RWPE2 (cell line): ENCODE measurements at regions not wholly inside any gene's neighbourhood (a gene's known extent, or its start where the extent isn't known, plus 50 kb on each side); places are given as distances from the start of the nearest gene placed in this dataset.
A peak's percentile ranks its signal among the peaks of the same experiment; 100 is the strongest.

Experiments used
- ATAC-seq: fragments of 200-7000 bp; cut with Tn5 transposase; 3 replicates; pipeline ENCODE4 v1.9.1; 2021; ENCODE audit warnings: low read depth
- DNase-seq: peaks from one replicate; pipeline ENCODE4 v3.0.0-alpha.2; 2020; ENCODE audit warnings: low spot score
- H3K27ac ChIP-seq: fragments of 450-650 bp; 2 replicates; pipeline ENCODE4 v1.5.1; 2017; ENCODE audit warnings: mild to moderate bottlenecking; ENCODE audit not compliant: poor library complexity, severe bottlenecking
- H3K27me3 ChIP-seq: fragments of 250-450 bp; sonication (Bioruptor Pico); 2 replicates; pipeline ENCODE4 v1.5.1; 2021; ENCODE audit warnings: mild to moderate bottlenecking, moderate library complexity; ENCODE audit not compliant: insufficient read depth, poor library complexity, severe bottlenecking
- H3K36me3 ChIP-seq: fragments of 250-450 bp; sonication (Bioruptor Pico); 2 replicates; pipeline ENCODE4 v1.5.1; 2020; ENCODE audit warnings: low read depth, mild to moderate bottlenecking, moderate library complexity
- H3K4me1 ChIP-seq: fragments of 250-450 bp; sonication (Bioruptor Pico); 2 replicates; pipeline ENCODE4 v1.5.1; 2021; ENCODE audit warnings: mild to moderate bottlenecking, moderate library complexity; ENCODE audit not compliant: insufficient read depth, poor library complexity, severe bottlenecking
- H3K4me3 ChIP-seq: fragments of 250-450 bp; sonication (Bioruptor Pico); 2 replicates; pipeline ENCODE4 v1.5.1; 2021; ENCODE audit warnings: mild to moderate bottlenecking, moderate library complexity; ENCODE audit not compliant: severe bottlenecking
- H3K9me3 ChIP-seq: fragments of 250-450 bp; sonication (Bioruptor Pico); 2 replicates; pipeline ENCODE4 v1.5.1; 2021; ENCODE audit warnings: mild to moderate bottlenecking, moderate library complexity; ENCODE audit not compliant: severe bottlenecking
- CTCF ChIP-seq: fragments of 450-650 bp; IDR thresholded peaks from one replicate; pipeline ENCODE4 v1.5.1; 2017; ENCODE audit warnings: mild to moderate bottlenecking, moderate library complexity; ENCODE audit not compliant: poor library complexity, severe bottlenecking

DNA sequence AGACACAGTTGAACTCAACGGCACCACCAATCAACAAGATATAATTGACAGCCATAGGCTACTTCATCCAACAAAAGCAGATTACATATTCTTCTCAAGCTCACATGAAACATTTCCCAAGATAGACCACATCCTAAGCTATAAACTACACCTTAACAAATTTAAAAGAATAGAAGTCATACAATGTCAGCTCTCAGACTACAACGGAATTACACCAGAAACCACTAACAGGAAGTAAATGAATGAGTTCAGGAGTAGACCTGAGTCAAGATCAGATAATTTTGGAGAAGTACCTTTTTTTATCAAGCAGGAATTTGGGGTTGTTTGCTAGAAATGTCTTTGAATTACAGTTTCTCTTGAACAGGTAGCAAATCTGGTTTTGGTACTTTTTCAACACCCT is 237.8 kb downstream of the TBX18 start:
- no peak for DNase-seq
- peaks cover 6% of the 10 kb centered on the region for H3K4me1 ChIP-seq

DNA sequence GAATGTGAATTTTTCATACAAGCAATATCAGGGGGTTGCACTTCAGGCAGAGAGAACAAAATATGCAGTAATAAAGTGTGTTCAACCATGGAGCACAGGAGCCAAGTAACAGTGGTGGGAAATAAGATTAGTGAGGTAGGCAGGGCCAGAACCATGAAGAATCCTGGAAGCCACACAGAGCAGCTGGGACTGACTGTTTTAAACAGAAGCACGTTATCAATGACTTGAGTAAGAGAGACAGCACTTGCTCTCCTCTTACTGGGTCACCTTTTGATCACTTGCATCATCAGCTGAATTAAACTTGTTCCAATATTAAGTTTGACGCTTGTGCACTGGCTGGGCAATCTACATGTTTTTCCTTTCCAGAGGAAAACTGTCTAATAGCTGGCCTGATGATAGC is 238.5 kb downstream of the TBX18 start:
- H3K4me1 ChIP-seq, result peaks cover 6% of the 10 kb centered on the region
- no peaks in the 10 kb centered on the region for H3K9me3 ChIP-seq
- TF ChIP-seq CTCF, result no peak
- DNase-seq, result no peak
- H3K27ac ChIP-seq, result no peak overlapping the region
- no peak for ATAC-seq
- H3K27me3 ChIP-seq, result no peaks in the 10 kb centered on the region
- H3K36me3 ChIP-seq, result no peaks in the 10 kb centered on the region
- H3K4me3 ChIP-seq, result no peak overlapping the region

More for the DNA sequence above, 237.8 kb downstream of the TBX18 start:
- Histone ChIP-seq H3K9me3 (no peaks in the 10 kb centered on the region), H3K27me3 (no peaks in the 10 kb centered on the region), H3K36me3 (no peaks in the 10 kb centered on the region), H3K27ac (no peak overlapping the region), H3K4me3 (no peak overlapping the region)
- no peak for ATAC-seq
- TF ChIP-seq CTCF, result no peak

DNA sequence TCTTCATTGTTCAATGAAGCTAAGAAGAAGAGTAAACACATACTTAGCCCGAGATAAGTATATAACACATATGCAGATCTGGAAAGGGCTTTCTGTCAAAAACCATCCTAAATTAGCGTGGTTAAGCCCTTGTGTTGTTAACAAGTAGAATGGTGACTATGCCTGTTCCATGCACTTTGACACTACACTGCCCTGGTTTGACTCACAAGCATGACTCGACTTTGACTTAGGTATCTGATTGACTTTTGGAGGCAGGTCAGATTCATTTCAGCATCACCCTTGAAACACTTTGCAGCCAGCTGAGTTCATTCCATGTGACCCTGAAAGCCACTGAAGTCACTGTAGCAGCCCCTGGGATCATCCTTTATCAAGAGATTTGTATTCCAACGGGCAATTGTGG is 239.8 kb downstream of the TBX18 start:
- Histone ChIP-seq H3K27me3 (no peaks in the 10 kb centered on the region), H3K4me1 (peaks cover 6% of the 10 kb centered on the region), H3K36me3 (no peaks in the 10 kb centered on the region), H3K4me3 (no peak overlapping the region), H3K9me3 (no peaks in the 10 kb centered on the region), H3K27ac (no peak overlapping the region)
- DNase-seq (no peak), ATAC-seq (no peak)
- no peak for TF ChIP-seq CTCF

- TF ChIP-seq CTCF, result no peak
- DNase-seq, result no peak
- H3K4me1 ChIP-seq, result peaks cover 6% of the 10 kb centered on the region
Observed at GRCh38 chr6:84522135-84522549, 242.3 kb downstream of the TBX18 start.

DNA sequence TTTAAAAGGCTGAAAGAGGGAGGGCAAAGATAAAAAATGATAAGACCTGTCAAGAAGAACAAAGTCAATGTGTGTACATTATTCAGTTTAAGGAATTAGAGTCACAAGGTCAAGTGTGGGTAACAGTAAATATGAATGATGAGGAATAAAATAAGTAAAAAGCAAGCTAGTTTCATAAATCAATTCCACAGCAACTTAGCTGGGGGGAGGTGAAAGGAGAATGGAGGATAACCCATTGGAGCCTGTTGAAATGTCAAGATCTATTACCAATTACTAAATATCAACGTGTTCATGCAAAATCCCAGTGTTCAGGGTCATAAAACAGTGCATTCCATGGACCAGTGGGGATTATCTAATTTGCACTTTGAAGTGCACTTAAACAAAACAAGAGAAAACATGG is 242.9 kb downstream of the TBX18 start:
- Histone ChIP-seq H3K36me3 (no peaks in the 10 kb centered on the region), H3K9me3 (no peaks in the 10 kb centered on the region), H3K4me3 (no peak overlapping the region), H3K27me3 (no peaks in the 10 kb centered on the region), H3K4me1 (peaks cover 6% of the 10 kb centered on the region), H3K27ac (no peak overlapping the region)
- no peak for TF ChIP-seq CTCF
- no peak for DNase-seq
- ATAC-seq, result no peak

More at GRCh38 chr6:84522135-84522549, 242.3 kb downstream of the TBX18 start:
- H3K36me3 ChIP-seq, result no peaks in the 10 kb centered on the region
- H3K4me3 ChIP-seq, result no peak overlapping the region
- peak; percentile 98 for ATAC-seq
- no peaks in the 10 kb centered on the region for H3K27me3 ChIP-seq
- H3K27ac ChIP-seq, result no peak overlapping the region
- H3K9me3 ChIP-seq, result no peaks in the 10 kb centered on the region
